Hepatocyte (in vitro differentiated cells): ENCODE measurements at regions not wholly inside any gene's neighbourhood (a gene's known extent, or its start where the extent isn't known, plus 50 kb on each side); places are given as distances from the start of the nearest gene placed in this dataset.

ENCODE experiments used
- CTCF ChIP-seq: fragments of 200-600 bp; sonication (generic); IDR thresholded peaks from 2 replicates; pipeline ENCODE4 v1.5.1; 2016; ENCODE audit warnings: antibody characterized with exemption, mild to moderate bottlenecking; ENCODE audit not compliant: poor library complexity
- EZH2 ChIP-seq: fragments of 200-600 bp; sonication (generic); IDR thresholded peaks from 2 replicates; pipeline ENCODE4 v1.6.1; 2016; ENCODE audit warnings: antibody characterized with exemption, mild to moderate bottlenecking, borderline replicate concordance

GRCh38 chr10:28939281-28940157, 262.2 kb downstream of the BAMBI start:
- peak; percentile 62 for TF ChIP-seq CTCF
- no peak for TF ChIP-seq EZH2
